ENCODE measurements at regions not wholly inside any gene's neighbourhood (a gene's known extent, or its start where the extent isn't known, plus 50 kb on each side); places are given as distances from the start of the nearest gene placed in this dataset.

DNA sequence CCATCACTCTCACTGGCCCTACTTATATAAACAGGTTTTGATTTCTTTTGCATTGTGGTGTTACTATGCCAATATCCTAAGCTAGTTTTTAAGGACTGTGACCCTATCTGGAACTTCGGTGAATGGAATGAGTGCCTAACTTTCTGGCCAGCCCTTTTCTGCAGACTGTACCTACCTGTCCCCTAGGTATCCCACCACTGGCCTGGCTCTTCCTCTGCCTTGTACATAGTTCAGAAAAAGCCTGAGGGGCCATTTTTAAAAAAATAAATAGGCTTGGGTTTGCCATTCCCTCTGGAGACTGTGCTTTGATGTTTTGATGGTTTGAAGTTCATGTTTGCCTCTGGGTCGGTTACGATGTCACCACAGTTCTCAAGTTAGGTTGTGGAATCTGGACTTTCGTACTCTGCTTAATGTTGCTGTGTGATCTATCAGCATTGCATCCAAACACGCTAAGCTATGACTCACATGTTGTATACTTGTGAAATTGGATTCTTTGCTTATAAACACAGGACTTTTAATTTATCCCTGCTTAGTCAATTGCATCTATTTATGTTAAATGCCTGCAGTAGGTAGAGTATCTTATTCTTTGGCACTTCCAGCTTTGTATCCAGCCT, 182.0 kb downstream of the ANKRD50 start:
- H3K27me3 ChIP-seq (ENCODE audit: low read depth), result no peaks in the 10 kb centered on the region
- H3K27ac ChIP-seq, result no peak overlapping the region
- TF ChIP-seq, protein P1, sequence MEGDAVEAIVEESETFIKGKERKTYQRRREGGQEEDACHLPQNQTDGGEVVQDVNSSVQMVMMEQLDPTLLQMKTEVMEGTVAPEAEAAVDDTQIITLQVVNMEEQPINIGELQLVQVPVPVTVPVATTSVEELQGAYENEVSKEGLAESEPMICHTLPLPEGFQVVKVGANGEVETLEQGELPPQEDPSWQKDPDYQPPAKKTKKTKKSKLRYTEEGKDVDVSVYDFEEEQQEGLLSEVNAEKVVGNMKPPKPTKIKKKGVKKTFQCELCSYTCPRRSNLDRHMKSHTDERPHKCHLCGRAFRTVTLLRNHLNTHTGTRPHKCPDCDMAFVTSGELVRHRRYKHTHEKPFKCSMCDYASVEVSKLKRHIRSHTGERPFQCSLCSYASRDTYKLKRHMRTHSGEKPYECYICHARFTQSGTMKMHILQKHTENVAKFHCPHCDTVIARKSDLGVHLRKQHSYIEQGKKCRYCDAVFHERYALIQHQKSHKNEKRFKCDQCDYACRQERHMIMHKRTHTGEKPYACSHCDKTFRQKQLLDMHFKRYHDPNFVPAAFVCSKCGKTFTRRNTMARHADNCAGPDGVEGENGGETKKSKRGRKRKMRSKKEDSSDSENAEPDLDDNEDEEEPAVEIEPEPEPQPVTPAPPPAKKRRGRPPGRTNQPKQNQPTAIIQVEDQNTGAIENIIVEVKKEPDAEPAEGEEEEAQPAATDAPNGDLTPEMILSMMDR (IDR thresholded peaks at IDR 0.05), result no peak
- H3K36me3 ChIP-seq, result no peaks in the 10 kb centered on the region
- H3K9me3 ChIP-seq, result no peaks in the 10 kb centered on the region
- DNase-seq (no peak), ATAC-seq (no peak)
- no peak overlapping the region for H3K4me3 ChIP-seq
- intact Hi-C loops (cut with DNase I), result no loop called here
- H3K4me1 ChIP-seq, result no peaks in the 10 kb centered on the region

DNA sequence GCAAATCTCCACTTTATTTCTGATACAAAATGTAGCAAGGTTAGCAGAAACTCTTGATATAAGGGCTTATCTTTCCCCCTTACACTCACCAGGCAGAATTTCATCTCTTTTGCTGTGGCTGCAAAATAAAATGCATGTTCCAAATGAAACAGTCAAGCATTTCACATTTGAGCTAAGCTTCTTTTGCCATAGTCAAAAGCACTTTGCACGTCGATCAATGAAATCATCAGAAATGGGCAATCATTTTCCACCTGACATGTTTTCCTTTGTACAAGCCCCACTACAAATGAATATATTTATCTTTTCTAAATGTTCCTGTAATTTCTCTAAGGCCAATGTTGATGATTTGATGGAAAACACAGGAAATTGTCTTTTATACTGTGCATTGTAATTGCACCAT, 178.4 kb downstream of the ANKRD50 start:
- no peaks in the 10 kb centered on the region for H3K9me3 ChIP-seq
- H3K4me1 ChIP-seq, result no peaks in the 10 kb centered on the region
- no peak overlapping the region for H3K4me3 ChIP-seq
- no peaks in the 10 kb centered on the region for H3K27me3 ChIP-seq (ENCODE audit: low read depth)
- no peak for DNase-seq
- H3K27ac ChIP-seq, result no peak overlapping the region
- no peaks in the 10 kb centered on the region for H3K36me3 ChIP-seq
- no peak for ATAC-seq
- TF ChIP-seq, protein P1 (IDR thresholded peaks at IDR 0.05), result no peak
- intact Hi-C loops (cut with DNase I), result no loop called here

DNA sequence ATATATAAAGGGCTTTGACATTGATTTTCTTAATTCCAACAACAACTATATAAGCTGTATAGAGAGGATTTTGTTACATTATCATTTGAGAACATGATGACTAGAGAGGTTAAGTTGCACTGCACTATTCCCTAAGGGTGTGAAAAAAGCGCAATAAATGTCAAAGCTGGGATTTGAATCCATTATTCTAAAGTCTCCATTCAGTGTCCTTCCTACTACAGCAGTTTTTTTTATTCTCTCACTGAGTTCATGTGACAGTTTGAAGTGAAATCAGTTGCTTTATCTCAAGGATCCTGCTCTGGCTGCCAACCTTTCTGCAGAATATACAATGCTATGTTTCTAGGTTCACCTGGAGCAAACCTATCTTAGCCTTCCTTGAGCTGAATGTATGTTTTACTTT, 177.5 kb downstream of the ANKRD50 start:
- DNase-seq (no peak), ATAC-seq (no peak)
- no peak overlapping the region for H3K4me3 ChIP-seq
- TF ChIP-seq, protein P1 (IDR thresholded peaks at IDR 0.05), result no peak
- H3K36me3 ChIP-seq, result no peaks in the 10 kb centered on the region
- no peaks in the 10 kb centered on the region for H3K9me3 ChIP-seq
- no peaks in the 10 kb centered on the region for H3K27me3 ChIP-seq (ENCODE audit: low read depth)
- H3K4me1 ChIP-seq, result no peaks in the 10 kb centered on the region
- no peak overlapping the region for H3K27ac ChIP-seq
- intact Hi-C loops (cut with DNase I), result no loop called here

DNA sequence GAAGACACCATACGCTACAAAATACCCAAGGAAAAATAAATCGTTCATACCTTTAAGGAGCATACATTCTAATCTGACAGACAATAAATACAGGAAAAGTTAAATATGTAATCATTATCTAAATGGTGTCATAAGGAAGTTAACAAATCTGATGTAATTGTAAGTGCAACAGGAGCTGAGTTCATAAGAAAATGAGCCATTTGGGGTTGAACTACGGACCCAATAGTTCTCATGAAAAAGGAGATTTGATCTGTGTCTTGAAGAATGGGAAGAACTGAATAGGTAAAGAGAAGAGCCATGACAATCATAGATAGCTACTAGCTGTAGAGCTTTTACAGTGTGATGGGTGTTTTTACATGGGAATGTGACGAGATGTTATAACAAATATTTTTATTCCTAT, 175.6 kb downstream of the ANKRD50 start:
- TF ChIP-seq, protein P1 (IDR thresholded peaks at IDR 0.05), result no peak
- no peak overlapping the region for H3K27ac ChIP-seq
- intact Hi-C loops (cut with DNase I), result no loop called here

DNA sequence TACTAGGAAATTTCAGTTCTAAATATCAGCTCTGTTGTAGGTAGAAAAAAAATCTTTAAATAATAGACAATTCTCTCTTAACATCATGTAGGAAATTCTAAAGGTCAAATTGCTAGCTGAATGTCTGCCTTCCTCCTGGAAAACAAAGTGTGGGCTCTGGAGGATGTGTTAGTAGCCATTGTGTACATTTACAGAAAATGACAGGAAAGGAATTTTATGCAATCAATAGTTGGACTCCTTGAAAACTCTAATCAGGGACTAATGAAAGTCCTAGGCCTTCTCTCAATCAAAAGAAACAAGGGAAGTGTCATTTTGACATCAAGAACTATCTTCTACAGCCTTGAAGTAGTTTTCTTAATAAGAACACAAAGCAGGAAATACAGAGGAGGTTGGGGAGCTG, 174.6 kb downstream of the ANKRD50 start:
- Histone ChIP-seq H3K4me1 (no peaks in the 10 kb centered on the region), H3K4me3 (no peak overlapping the region), H3K36me3 (no peaks in the 10 kb centered on the region), H3K9me3 (no peaks in the 10 kb centered on the region), H3K27ac (no peak overlapping the region), H3K27me3 (ENCODE audit: low read depth) (no peaks in the 10 kb centered on the region)
- ATAC-seq (no peak), DNase-seq (no peak)
- TF ChIP-seq, protein P1 (IDR thresholded peaks at IDR 0.05), result no peak
- intact Hi-C loops (cut with DNase I), result no loop called here

More for the DNA sequence above, 175.6 kb downstream of the ANKRD50 start:
- no peak overlapping the region for H3K4me3 ChIP-seq
- H3K9me3 ChIP-seq, result no peaks in the 10 kb centered on the region
- no peaks in the 10 kb centered on the region for H3K27me3 ChIP-seq (ENCODE audit: low read depth)
- H3K36me3 ChIP-seq, result no peaks in the 10 kb centered on the region
- ATAC-seq, result no peak
- DNase-seq, result no peak
- no peaks in the 10 kb centered on the region for H3K4me1 ChIP-seq

Data from lower lobe of right lung (tissue), 2 donors.